ENCODE measurements at regions not wholly inside any gene's neighbourhood (a gene's known extent, or its start where the extent isn't known, plus 50 kb on each side); places are given as distances from the start of the nearest gene placed in this dataset.

DNA sequence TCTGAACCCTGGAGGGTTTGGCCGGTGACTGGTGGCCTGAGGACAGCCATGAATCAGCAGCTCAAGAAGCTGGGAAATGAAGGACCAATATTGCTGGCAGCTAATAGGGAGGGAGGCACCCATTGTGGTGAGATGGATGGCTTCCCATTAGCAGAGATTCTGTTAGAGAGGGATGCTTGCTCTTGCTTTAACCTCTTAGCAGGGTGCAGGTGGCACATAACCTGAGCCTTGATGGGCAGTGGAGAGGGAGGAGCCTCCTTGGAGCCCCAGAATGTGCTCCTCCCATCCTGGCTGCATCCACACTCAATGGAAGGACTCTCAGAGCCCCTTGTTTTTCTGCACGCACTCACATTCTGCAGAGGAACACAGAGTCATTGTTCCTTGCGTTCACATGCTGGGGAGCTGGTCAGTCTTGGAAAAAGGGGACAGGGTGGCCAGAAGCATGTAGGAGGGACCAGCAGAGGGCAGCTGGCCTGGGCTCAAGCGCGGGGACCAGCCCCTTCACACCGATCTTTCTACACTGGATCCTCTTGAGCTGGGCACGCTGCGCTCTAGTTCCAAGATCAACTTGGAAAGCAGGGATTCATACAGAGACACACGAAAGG lies 161.8 kb downstream of the MED10 start:
- Histone ChIP-seq H3K27me3 (ENCODE audit: insufficient read depth, low read length) (no peaks in the 10 kb centered on the region), H3K27ac (ENCODE audit: insufficient read length, low read depth, low read length) (no peak overlapping the region), H2AK5ac (ENCODE audit: insufficient read length, low read length) (no peak overlapping the region), H3K4me1 (ENCODE audit: insufficient read depth, low read length) (no peaks in the 10 kb centered on the region; the same call in 1 of the 2 replicates), H2BK20ac (ENCODE audit: low read depth, low read length, poor library complexity, severe bottlenecking) (no peak overlapping the region), H3K14ac (ENCODE audit: insufficient read depth, low read length) (no peak overlapping the region), H3K18ac (ENCODE audit: insufficient read length, low read depth, low read length) (no peak overlapping the region), H2BK5ac (ENCODE audit: insufficient read length, low read length) (no peak overlapping the region), H3K56ac (ENCODE audit: insufficient read length, low read depth, low read length) (no peak overlapping the region), H2BK15ac (ENCODE audit: low read depth, low read length) (no peak overlapping the region), H2BK120ac (ENCODE audit: low read depth, low read length, poor library complexity, severe bottlenecking) (no peak overlapping the region), H3K23ac (ENCODE audit: insufficient read length, low read depth, low read length) (no peak overlapping the region), H3K4me2 (ENCODE audit: insufficient read depth, insufficient read length, low read length) (no peak overlapping the region), H4K20me1 (ENCODE audit: control insufficient read depth, insufficient read depth, insufficient read length) (no peaks in the 10 kb centered on the region), H3K79me2 (ENCODE audit: insufficient read depth, low read length) (no peaks in the 10 kb centered on the region), H3T11ph (ENCODE audit: low read length) (no peak overlapping the region), H3K9me3 (ENCODE audit: control insufficient read depth, low read depth, low read length) (no peaks in the 10 kb centered on the region), H3K23me2 (ENCODE audit: insufficient read length, low read depth, low read length, poor library complexity, severe bottlenecking) (no peaks in the 10 kb centered on the region), H3K79me1 (ENCODE audit: insufficient read depth, low read depth, low read length, poor library complexity, severe bottlenecking) (no peaks in the 10 kb centered on the region), H2AFZ (ENCODE audit: low read length) (no peak overlapping the region), H4K5ac (ENCODE audit: insufficient read length, low read depth, low read length) (no peak overlapping the region), H4K8ac (replicated peaks; ENCODE audit: insufficient read length, low read depth, low read length) (no peak overlapping the region), H2BK12ac (ENCODE audit: insufficient read length, low read depth, low read length) (no peak overlapping the region), H3K4ac (ENCODE audit: low read depth, low read length) (no peak overlapping the region), H4K91ac (ENCODE audit: insufficient read length, low read depth, low read length) (no peak overlapping the region), H3K9ac (ENCODE audit: extremely low read depth, insufficient read length, low read length) (no peak overlapping the region)
- WGBS (ENCODE audit: extremely low coverage, insufficient read length, low lambda C conversion rate): no CpG with 5 or more reads among the region's 9 CpGs
- Mint-ChIP-seq H3K27ac (no peak overlapping the region), H3K27me3 (ENCODE audit: low read depth) (peaks cover 1% of the 10 kb centered on the region), H3K9me3 (peaks cover 0 to 3% of the 10 kb centered on the region in 2 experiments; a peak in 2 of 5 replicates), H3K4me1 (peaks cover 2 to 8% of the 10 kb centered on the region in 2 experiments; a peak in 2 of 4 replicates), H3K4me3 (no peak overlapping the region), H3K36me3 (ENCODE audit: insufficient read depth in 1 of 3, low read depth in 3 of 3) (no peaks in the 10 kb centered on the region; a peak in 1 of 7 replicates)
- DNase-seq: no peak
- TF ChIP-seq, protein P1, sequence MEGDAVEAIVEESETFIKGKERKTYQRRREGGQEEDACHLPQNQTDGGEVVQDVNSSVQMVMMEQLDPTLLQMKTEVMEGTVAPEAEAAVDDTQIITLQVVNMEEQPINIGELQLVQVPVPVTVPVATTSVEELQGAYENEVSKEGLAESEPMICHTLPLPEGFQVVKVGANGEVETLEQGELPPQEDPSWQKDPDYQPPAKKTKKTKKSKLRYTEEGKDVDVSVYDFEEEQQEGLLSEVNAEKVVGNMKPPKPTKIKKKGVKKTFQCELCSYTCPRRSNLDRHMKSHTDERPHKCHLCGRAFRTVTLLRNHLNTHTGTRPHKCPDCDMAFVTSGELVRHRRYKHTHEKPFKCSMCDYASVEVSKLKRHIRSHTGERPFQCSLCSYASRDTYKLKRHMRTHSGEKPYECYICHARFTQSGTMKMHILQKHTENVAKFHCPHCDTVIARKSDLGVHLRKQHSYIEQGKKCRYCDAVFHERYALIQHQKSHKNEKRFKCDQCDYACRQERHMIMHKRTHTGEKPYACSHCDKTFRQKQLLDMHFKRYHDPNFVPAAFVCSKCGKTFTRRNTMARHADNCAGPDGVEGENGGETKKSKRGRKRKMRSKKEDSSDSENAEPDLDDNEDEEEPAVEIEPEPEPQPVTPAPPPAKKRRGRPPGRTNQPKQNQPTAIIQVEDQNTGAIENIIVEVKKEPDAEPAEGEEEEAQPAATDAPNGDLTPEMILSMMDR (conservative IDR thresholded peaks at IDR 0.05): no peak
